ENCODE measurements at regions not wholly inside any gene's neighbourhood (a gene's known extent, or its start where the extent isn't known, plus 50 kb on each side); places are given as distances from the start of the nearest gene placed in this dataset.

- TF ChIP-seq POLR2A (IDR thresholded peaks at IDR 0.05) (no peak), POLR2AphosphoS5 (IDR thresholded peaks at IDR 0.05) (no peak)
- TF ChIP-seq, protein P1, sequence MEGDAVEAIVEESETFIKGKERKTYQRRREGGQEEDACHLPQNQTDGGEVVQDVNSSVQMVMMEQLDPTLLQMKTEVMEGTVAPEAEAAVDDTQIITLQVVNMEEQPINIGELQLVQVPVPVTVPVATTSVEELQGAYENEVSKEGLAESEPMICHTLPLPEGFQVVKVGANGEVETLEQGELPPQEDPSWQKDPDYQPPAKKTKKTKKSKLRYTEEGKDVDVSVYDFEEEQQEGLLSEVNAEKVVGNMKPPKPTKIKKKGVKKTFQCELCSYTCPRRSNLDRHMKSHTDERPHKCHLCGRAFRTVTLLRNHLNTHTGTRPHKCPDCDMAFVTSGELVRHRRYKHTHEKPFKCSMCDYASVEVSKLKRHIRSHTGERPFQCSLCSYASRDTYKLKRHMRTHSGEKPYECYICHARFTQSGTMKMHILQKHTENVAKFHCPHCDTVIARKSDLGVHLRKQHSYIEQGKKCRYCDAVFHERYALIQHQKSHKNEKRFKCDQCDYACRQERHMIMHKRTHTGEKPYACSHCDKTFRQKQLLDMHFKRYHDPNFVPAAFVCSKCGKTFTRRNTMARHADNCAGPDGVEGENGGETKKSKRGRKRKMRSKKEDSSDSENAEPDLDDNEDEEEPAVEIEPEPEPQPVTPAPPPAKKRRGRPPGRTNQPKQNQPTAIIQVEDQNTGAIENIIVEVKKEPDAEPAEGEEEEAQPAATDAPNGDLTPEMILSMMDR (IDR thresholded peaks at IDR 0.05) = no peak
These were observed 175.7 kb upstream of the GSC start for GRCh38 chr14:94945615-94946014.
